Epithelial cell of prostate (primary cell): ENCODE measurements at regions not wholly inside any gene's neighbourhood (a gene's known extent, or its start where the extent isn't known, plus 50 kb on each side); places are given as distances from the start of the nearest gene placed in this dataset.

Experiments
- DNase-seq: peaks from one replicate; pipeline ENCODE4 v3.0.0-alpha.2; 2011; ENCODE audit warnings: low read depth, low spot score
- H3K27ac ChIP-seq: fragments of 450-650 bp; 2 replicates; pipeline ENCODE4 v1.5.1; 2017; ENCODE audit warnings: mild to moderate bottlenecking

DNA sequence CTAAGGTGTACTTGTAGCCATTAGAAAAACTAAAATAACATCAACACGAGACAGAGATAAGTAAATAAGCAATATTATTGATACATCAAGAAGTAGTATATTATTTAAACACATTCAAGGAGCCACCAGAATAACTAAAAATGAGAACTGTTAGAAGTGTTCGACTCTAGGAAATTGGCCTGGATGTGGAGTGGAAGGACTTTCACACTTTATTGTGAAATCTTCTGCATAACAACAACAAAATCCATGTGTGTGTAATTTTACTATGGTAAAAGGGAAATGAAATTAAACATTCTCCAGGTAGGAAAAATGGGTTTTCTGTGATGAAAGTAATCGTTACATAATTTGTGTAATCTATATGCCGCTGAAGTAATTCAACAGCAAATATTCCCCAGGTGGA is 96.3 kb upstream of the RNF152 start:
- H3K27ac ChIP-seq = no peak overlapping the region
- no peak for DNase-seq

DNA sequence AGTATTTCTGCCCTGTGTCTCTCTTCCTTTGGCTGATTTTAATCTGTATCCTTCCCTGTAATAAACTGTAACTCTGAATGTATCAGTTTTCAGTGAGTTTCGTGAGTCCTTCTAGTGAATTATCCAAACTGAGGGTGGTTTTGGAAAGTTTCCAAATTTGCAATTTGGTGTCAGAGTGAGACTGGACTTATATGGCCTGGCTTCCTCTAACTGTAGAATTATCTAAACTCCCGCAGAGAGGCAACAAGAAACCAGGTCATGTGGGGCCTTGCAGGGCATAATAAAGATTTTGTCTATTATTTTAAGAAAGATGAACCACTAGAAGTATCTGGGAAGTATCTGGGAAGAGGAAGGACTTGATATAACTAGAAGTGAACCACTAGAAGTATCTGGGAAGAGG is 95.3 kb upstream of the RNF152 start:
- no peak for DNase-seq

DNA sequence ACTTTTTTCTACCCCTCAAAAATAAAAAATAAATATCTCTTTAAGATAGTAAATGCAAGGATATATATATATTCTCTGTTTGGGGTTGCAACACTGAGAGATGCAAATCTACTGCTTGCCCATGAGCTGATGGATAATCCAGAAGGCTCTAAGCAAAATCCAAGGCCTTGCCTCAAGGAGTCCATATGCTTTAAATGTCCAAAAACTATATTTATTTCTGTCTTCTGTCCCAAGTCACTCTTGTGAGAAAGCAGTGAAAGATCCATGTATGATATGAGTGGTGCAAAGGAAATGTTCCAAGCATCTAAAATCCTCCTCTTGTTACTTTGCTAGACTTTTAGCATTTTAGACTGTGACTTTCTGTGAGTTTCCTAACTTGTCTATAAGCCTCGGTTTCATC is 92.9 kb upstream of the RNF152 start:
- DNase-seq = no peak
- H3K27ac ChIP-seq = no peak overlapping the region

More for the DNA sequence above, 95.3 kb upstream of the RNF152 start:
- H3K27ac ChIP-seq = no peak overlapping the region

GRCh38 chr18:61984349-61984748 is 91.5 kb upstream of the RNF152 start:
- no peak for DNase-seq
- H3K27ac ChIP-seq = no peak overlapping the region

DNA sequence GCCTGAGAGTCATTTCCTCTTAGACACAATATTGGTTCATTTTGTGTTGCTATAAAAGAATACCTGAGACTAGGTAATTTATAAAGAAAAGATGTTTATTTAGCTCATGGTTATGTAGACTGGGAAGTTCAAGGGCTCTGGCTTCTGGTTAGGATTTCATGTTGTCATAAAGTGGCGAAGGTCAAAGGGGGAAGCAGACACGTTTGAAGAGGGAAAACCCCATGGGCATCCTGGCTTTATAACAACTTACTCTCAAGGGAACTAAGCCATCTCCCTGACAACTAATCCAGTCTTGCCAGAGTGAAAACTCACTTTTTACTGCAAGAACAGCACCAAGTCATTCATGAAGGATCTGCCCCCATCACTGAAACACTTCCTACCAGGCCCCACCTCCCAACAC is 89.7 kb upstream of the RNF152 start:
- no peak for DNase-seq
- no peak overlapping the region for H3K27ac ChIP-seq

GRCh38 chr18:61980355-61980754 is 87.5 kb upstream of the RNF152 start:
- DNase-seq = no peak

GRCh38 chr18:61975526-61976326 is 82.9 kb upstream of the RNF152 start:
- no peak for DNase-seq

More at GRCh38 chr18:61980355-61980754, 87.5 kb upstream of the RNF152 start:
- H3K27ac ChIP-seq = no peak overlapping the region

DNA sequence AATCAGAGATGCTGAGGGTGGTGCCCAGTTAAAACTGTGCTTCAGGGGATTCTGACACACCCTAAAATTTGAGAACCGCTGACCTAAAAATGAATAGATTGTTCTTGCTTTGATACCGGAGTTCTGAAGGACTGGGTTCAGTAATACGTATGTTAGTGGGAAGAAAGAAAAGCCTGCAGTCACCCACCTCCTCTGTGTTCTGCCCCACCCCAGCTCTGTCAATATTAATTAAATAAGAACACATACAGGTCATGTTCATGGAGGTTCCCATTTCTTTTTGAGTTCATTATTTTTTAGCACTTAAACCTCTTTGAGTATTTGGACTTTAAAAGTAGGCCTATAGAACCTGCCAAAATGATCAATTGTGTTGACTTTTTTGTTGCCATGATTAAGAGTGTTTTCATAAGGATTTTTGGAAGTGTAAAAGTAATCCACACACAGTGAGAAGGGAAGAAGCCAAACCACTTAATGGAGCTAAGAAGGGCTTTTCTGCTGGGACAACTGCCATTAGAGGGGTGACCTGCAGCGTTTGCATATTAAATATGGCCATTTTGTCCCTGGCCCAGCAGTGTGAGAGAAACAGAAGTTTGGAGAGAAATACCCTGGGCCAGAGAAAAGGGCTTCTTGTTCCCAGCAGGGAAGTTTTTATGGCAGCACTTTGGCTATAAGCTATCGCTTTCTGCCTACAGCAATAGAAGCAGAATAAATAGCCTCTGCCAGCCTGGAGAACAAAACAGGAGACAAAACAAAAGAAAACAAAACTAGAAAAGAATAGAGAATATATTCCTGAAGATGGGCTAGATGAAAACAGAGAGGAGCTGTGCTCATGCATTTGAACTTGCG is 80.7 kb upstream of the RNF152 start:
- no peak for DNase-seq
- H3K27ac ChIP-seq = no peak overlapping the region

More at GRCh38 chr18:61975526-61976326, 82.9 kb upstream of the RNF152 start:
- H3K27ac ChIP-seq = no peak overlapping the region

- no peak for DNase-seq
- no peak overlapping the region for H3K27ac ChIP-seq
Measured at GRCh38 chr18:61972389-61973264, 79.8 kb upstream of the RNF152 start.

GRCh38 chr18:61967252-61967891 is 74.6 kb upstream of the RNF152 start:
- no peak overlapping the region for H3K27ac ChIP-seq
- no peak for DNase-seq

- no peak overlapping the region for H3K27ac ChIP-seq
- DNase-seq = no peak
Measured at GRCh38 chr18:61965311-61965710, 72.5 kb upstream of the RNF152 start.

GRCh38 chr18:61964616-61965015 is 71.8 kb upstream of the RNF152 start:
- no peak for DNase-seq
- no peak overlapping the region for H3K27ac ChIP-seq

GRCh38 chr18:61963705-61964104 is 70.9 kb upstream of the RNF152 start:
- no peak for DNase-seq
- no peak overlapping the region for H3K27ac ChIP-seq

GRCh38 chr18:61957801-61958516 is 65.2 kb upstream of the RNF152 start:
- no peak for DNase-seq
- H3K27ac ChIP-seq = no peak overlapping the region

DNA sequence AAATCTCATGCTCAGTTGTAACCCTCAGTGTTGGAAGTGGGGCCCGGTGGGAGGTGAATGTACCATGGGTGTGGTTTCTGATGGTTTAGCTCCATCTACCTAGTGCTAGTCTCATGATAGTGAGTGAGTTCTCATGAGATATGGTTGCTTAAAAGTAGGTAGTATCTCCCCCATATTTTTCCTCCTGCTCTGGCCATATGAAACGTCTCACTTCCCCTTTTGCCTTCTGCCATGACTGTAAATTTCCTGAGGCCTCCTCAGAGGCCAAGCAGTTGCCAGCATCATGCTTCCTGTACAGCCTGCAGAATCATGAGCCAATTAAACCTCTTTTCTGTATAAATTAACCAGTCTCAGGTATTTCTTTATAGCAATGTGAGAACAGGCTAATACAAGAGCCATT is 62.8 kb upstream of the RNF152 start:
- H3K27ac ChIP-seq = no peak overlapping the region
- DNase-seq = no peak

GRCh38 chr18:61954096-61954746 is 61.4 kb upstream of the RNF152 start:
- DNase-seq = no peak

DNA sequence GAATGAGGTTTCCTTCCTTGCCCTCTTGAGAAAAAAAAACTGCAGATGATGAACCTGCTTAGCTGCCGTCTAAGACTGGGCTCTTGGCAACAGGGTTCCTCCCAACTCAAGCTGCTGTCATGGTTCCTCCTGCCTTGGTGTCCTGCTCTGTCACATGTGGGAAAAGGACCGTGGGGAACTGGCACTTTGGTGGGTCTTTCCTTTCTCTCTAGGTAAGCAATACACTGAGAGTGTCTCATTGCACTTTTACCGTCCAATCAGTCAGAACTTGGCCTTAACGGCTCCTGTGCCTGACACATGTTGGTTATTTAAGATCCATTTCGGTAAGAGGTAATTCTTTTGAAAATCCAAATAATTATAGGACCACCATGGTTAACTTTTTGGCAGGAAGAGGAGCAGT is 60.8 kb upstream of the RNF152 start:
- DNase-seq = no peak

More at GRCh38 chr18:61954096-61954746, 61.4 kb upstream of the RNF152 start:
- H3K27ac ChIP-seq = no peak overlapping the region

GRCh38 chr18:61953161-61953560 is 60.4 kb upstream of the RNF152 start:
- DNase-seq = no peak
- peak overlapping the region; percentile 86 for H3K27ac ChIP-seq

More for the DNA sequence above, 60.8 kb upstream of the RNF152 start:
- H3K27ac ChIP-seq = peak overlapping the region; percentile 86

GRCh38 chr18:61951396-61951795 is 58.6 kb upstream of the RNF152 start:
- peak overlapping the region; percentile 86 for H3K27ac ChIP-seq
- no peak for DNase-seq
